GM19452 (cell line): ENCODE measurements at regions not wholly inside any gene's neighbourhood (a gene's known extent, or its start where the extent isn't known, plus 50 kb on each side); places are given as distances from the start of the nearest gene placed in this dataset.

Source experiments
- ATAC-seq: cut with Tn5 transposase; IDR thresholded peaks from one replicate; pipeline ENCODE4 v1.9.1; 2021; ENCODE audit not compliant: unreplicated experiment

DNA sequence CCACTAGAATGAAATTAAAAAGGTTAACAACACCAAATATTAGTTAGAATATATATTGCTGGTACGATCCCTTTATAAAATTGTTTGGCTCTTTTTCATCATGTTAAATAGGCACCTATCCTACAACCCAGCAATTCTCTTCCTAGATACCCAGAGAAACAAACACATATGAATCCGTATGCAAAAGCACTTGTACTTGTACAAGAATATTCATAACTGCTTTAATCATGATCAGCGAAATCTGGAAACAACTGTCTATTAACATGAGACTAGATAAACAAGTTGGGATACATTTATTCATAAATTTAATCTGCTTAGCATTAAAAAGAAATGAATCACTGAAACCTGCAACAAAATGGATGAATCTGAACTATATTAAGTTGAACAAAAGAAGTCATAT lies 113.7 kb upstream of the MAP1B start:
- no peak for ATAC-seq

DNA sequence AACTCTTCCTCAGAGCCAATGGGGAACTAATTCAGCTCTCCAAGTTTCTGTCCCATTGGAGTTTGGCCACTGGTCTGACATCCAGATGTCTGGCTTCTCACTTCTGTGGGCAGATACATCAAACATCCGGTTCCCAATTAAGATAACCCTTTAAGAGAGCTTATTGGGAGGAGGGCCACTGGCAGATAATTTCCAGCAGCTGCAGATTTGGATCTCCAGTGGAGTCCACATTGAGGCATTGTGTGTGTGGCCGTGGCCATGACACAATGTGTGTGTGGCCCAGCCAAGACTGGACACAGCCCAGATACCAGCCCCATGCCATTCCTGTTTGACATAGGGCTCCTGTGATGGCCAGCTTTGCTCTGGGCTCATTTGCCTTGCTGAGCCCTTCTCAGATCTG lies 110.5 kb upstream of the MAP1B start:
- ATAC-seq: no peak

DNA sequence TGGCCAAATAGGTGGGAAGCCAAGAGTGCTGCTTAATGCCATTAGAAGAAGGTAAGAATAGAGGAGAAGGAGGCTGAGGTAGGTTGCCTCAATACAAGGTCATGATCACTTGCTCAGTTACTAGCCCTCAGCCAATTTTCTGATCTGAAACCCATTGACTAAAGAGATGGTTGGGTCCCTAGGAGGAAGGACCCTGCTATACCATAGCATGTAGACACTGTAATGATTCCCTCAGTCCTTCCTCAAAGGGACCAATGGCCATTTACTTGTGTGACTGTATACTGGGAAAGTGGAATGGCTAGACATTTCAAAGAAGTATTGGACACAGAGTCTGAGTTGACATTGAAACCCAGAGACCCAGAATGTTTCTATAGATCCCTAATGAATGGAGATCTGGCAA lies 108.5 kb upstream of the MAP1B start:
- no peak for ATAC-seq

DNA sequence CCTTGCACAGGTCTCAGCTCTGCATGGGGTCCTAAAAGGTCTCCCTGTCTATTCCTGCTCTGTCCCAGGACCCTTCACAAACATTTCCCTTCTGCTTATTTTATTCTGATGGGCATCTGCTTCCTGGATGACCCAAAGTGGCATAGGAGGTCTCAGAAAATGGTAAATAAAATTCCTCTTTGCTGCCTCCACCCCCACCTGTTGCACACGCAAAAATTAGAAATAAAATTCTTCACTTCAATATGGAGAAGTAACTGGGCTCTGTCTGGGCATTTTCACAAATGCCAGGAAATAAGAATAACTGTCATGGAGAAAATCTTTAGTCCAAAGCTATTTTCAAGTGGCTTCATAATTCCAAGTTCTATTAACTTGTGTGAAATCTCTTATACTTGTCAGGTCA lies 106.6 kb upstream of the MAP1B start:
- ATAC-seq: no peak

DNA sequence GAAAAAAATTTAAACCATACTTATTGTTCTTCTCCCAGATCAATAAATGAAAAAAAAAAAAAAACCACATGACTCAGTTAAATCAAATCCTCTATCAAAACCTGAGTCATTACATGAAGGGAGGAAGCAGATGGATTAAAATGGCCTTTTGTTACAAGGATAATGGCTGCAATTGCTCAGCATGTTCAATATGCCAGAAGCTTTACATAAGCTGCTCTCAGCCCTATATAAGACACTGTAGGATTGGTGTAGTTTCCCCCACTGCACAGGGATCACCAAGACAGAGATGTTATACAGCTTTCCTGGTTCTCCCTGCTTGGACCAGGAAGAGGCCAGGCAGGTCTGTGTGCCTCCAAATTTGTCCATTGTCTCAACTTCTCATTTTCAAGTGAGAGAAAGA lies 101.6 kb upstream of the MAP1B start:
- ATAC-seq: no peak

DNA sequence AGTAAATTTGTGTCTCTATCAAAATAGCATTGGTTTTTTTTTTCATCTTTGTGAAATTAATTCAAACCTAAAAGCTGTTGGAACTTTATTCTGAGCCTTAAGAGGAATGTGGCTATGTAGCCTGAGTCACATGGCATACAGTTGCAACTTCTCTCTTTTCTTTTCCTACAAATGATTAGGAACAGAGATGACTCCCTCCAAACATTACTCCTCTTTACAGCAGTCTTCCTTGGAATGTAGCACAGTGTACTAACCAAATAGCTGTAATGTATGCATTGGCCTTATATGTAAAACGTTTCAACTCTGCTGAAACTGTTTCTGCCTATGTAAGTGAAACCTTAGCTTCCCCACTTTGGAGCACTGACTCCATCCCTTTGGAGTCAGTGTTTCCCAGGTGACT lies 100.9 kb upstream of the MAP1B start:
- ATAC-seq: no peak

DNA sequence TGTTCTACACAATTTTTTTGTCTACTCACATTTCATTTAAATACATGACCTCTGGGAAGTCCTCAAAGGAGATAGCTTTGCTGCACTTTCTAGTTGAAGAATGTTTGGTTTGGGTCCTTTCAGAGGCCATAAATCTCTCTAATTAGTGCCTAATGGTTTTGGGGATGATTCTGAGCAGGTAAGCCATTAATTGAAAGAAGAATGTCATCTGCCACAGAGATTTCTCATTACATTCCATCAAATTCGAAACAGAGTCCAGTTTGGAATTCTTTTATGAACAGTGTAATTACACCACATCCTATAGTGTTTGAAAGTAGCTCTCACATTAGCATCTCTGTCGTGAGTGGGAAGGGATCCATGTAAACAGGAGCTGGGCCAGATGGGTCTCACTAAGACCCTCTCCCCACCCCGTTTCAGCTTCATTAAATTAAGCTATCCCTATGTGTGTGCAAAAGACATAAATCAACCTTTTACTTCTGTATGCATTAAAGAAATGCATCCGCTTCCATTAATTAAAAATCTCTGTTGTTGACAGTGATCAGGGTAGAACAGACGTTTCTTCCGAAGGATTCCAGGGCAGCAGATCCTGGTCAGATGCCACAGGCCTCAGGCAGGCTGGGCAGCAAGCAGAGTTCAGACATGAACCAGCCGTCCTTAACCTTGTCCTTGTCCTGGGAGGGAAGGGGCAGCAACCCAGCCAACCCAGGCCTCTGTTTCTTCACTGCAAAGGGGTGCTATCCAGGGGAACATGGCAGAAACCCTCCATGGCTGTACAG lies 99.8 kb upstream of the MAP1B start:
- ATAC-seq: no peak

DNA sequence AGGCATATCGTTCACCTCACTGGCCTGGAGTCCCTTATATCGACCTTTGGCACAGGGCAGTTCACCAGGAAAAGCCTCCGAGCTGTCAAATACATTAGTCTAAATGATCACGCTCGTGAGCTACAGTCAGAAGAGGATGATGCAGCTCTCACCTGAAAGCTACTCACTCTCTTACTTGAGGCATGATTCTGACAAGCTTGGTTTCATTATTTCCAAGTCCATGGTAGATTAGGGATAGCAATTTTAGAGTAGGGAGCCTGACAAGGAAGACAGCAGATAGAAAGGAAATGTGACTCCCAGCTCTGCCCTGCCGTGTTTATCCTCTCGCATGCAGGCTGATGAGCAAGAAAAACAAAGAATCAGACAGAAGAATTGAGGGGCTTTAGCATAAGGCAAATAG lies 98.0 kb upstream of the MAP1B start:
- no peak for ATAC-seq

DNA sequence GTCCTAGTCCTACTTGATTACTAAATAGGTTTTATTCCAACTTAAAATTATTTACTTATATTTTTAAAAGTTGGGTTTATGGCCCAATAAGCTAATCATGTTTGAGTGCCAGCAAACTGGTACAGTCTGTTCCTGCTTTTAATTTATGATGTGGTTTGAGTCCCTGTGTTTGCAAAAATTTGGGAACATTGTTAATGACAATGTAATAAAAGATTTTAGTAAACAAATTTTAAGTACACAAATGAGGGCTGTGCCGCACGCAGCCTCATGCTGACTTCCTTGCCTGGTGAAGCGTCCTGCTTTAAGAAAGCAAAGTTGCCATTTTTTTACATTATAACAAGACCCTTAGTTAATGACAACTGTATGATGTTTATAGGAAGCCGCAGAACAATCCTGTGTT lies 96.8 kb upstream of the MAP1B start:
- ATAC-seq: no peak

DNA sequence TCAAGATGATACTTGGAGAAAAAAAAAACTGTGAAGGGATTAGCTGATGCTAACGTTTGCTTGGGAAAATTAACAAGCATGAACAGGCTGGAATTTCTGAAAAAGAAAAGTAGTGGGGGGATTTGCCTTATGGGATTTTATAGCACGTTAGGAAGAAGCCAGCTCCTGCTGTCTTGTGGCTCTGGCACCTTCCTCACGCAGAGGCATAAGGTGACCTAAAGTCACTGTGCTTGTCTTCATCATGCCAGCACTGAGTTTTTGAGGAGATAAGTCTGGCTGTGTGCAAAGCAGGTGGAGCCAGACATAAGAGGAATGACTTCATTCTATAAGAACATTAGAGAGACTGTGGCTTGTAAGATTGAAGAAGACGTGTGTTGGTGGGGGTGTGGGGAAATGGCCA lies 94.4 kb upstream of the MAP1B start:
- ATAC-seq: no peak

DNA sequence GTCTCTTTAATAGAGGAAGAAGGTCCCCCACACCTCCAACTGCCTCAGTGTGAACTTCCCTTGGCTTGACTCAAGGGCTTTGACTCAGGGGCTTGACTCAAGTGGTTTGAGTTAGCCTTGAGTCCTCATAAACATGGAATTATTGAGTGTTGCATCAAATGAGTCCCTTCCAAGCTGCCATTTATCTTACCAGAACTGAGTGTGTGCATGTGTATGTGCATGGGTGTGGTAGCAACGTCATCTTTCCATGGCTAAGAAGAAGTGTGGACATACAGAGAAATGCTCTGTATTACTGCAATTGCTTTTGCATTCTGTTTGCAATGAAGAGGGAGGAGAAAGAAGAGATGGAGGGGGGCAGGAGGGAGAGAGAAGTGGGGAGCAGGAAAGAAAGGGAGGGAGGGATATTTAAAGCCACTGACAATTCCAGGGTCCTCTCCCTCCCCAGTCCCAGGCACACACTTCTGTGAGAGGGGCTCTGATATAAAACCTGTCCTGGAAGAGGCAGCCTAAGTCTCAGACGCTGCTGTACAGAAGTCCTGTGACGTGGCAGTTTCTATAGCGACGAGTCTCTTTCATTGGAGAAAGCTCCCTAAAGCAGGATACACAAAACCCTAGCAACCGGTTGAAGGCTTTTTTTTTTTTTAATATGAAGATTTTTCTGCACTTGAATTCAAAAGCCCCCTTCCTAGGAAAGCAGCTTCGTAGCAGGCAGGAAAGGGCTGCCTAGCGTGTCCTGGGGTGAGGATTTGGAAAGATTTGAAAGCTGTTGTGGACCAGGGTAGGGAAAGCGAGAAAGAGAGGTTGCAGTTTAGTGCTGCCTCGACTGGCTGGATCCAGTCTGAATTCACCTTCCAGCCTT lies 93.3 kb upstream of the MAP1B start:
- ATAC-seq: no peak

DNA sequence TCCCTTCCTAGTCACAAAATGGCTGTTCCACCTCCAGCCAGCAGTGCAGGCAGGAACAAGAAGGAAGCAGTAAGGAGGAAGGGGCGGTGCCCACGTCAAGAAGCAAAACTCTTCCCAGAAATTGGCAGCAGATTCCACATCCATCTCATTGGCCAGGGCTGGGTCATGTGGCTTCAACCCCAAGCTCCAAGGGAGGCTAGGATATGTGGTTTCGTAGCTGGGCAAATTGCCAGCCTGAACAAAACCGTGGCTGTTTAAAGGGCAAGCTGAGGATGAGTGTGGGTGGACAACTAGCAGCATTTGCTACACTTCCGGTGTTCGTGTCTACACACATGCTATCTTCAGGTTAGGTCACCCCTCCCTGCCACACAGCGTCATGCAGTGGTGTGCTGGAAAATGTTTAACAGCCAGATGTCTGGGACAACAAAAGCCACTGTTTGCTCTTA lies 92.1 kb upstream of the MAP1B start:
- ATAC-seq: no peak

DNA sequence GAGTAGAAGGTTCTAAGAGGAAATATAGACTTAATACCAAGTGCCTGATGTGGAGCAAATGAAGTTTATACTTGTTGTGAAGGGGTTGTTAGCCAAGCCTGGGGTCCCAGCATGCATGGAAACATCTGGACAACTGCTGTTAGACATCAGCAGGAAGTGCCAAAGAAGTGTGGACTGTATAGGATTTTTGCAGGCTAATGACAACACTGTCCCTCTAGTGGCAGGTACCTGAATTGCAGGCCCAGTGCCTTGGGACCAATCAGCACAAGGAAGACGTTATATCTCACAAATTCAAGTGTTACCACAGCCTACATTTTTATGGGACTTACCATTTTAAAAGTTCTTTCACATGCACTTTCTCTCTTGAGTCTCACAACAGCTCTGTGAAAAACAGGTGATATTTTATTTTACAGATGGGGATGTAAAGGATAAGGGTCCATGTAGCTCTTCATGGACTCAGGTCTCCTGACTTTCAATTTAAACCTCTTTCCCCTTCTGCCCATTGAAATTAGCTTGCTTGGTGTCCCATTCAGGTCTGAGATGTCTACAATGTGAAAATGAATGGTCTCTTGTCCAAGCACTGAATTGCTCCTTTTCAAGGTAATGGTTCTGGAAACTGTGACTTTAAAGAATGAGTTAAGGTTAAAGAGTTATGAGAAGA lies 89.0 kb upstream of the MAP1B start:
- no peak for ATAC-seq

DNA sequence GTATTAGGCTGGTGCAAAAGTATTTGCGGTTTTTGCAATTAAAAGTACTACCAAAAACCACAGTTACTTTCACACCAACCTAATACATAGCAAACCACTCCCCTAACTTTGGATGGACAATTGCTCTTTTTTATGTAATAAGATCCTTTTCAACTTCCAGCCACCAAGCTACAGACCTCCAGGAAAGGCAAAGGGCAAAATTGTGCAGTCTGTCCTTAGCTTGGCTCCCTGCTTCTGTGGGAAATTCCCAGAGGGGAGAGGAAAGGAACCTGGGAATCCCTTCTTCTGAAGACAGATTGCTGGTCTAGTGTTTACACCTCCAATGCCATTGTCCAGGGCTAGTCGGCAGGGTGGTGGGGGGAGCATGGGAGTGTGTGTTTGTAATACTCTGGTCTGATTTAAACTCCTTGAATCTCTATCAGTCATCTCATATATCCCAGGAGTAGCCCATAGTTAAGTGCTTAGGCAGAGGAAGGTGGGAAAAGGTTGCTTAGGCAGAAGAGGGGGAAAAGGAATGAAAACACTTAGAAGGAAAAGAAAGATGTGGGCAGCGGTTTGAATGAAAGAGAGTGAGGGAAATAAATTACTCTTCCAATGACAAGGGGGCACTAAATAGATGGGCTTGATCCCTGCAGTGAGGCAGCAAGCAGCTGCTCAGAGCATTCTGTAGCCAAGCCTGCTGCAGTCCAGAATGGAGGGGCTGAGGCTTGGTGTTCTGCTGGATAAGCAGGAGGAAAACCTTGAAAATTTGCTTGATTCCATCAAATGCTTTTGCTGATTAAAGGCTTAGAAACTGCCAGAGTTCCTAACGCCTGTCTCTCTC lies 86.9 kb upstream of the MAP1B start:
- ATAC-seq: no peak

DNA sequence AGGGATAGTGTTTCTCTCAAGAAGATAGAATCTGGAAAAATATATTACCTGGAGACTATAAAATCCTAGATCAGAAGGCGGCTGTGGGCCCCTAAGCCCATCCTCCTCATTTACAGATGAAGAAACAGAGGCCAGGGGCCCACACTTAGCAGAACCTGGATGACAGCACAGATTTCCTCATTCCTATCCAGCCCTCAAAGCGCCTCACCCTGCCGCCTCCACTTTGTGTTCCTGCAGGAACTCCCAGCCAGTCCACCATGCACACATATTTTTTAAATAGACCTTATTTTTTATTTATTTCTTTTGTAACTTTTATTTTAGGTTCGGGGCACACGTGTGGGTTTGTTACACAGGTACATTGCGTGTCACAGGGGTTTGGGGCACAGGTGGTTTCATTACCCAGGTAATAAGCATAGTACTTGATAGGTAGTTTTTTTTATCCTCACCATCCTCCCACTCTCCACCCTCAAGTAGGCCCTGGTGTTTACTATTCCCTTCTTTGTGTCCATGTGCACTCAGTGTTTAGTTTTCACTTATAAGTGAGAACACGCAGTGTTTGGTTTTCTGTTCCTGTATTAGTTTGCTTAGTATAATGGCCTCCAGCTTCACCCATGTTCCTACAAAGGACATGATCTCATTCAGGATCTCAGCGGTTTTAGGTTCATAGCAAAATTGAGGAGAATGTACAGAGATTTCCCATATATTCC lies 85.5 kb upstream of the MAP1B start:
- no peak for ATAC-seq

DNA sequence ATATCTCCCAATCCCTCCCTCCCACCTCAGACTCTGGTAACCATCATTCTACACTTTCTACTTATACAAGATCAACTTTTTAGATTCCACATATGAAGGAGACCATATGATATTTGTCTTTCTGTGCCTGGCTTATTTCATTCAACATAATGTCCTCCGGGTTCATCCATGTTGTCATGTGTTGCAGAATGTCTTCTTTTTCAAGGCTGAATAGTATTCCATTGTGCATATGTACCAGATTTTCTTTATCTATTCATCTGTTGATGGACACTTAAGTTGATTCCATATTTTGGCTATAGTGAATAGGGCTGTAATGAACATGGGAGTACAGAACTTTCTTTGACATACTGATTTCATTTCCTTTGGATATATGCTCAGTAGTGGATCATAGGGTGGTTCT lies 78.9 kb upstream of the MAP1B start:
- no peak for ATAC-seq

DNA sequence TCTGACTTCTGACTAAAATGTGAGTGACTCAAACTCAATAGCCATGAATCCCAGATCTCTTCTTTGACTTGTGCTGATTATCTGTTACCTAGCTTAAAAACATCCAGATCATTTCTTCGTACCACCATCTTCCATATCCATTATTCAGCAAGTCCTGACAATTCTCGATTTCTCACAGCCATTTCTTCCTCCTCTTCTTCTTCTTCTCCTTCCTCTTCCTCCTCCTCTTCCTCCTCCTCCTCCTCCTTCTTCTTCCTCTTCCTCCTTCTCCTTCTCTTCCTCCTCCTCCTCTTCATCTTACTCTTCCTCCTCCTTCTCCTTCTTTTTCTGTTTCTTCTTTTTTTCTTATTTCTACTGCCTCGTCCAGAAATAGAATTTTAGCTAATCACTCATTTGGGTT lies 77.0 kb upstream of the MAP1B start:
- no peak for ATAC-seq

DNA sequence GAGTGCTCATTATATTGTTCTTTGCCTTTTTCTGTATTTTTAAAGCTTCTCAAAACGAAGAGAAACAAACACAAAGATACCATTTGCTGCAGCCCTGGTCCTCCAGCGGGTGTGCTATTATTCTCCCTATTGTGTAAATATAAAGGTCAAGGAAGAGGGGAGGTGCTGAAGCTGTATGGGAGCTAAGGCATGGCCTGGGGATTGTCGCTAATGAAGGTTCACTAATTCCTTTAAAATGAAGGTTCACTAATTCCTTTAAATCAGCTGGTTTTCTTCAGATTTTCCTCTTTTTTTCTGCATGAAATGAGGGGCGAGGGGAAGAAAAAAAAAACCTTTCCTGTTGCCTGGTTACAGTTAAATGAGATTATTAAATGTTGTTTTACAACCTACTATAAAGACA lies 74.5 kb upstream of the MAP1B start:
- ATAC-seq: no peak

DNA sequence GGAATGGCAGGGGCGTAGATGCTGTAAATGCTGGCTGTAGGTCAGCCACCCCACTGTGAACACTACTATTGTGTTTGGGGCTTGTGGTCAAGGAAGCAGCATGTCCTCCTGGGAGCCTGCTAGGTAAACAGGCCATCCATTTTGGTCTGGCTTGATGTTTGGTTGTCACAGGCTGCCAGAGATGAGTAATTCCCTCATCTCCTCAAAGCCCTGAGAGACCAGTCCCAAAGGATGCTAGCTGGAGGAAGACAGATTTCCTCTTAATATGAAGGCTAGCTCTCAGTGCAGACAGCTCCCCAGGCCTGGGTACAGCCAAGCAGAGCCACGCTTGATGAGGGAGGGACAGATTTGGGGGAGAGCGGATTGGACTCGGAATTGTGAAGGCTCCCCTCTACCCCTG lies 72.5 kb upstream of the MAP1B start:
- no peak for ATAC-seq

DNA sequence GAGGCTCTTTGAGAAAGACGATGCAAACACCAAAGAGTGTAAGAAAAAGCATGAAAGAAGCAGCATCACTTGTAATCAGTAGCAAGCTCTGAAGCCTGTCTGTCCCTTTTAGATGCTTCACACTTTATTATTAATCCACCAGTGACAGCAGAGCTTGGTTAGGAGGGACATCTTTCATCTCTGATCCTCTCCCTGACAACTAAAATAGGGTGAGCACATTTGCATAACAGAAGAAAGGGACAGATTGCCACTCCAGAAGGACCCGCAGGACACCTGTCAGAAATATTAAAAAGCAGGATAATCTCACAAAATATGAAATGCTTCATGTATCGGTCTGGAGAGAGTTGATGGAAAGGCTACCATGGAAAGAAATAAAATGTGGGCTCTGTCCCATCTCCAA lies 71.4 kb upstream of the MAP1B start:
- ATAC-seq: no peak
